Endothelial cell of umbilical vein (primary cell): ENCODE measurements at regions not wholly inside any gene's neighbourhood (a gene's known extent, or its start where the extent isn't known, plus 50 kb on each side); places are given as distances from the start of the nearest gene placed in this dataset.

Source experiments
- BruUV-seq: library from RNA; stranded (reverse); fragments of 400-500 nt; replicated peaks from 2 replicates; lab custom pipeline; 2021; lab: Mats Ljungman, UMichigan
- CTCF ChIA-PET: fragments of 300-600, 350-600 bp; sonication (Branson Sonifier 250); formaldehyde crosslinking; loops from one replicate; lab custom pipeline; 2021; ENCODE audit warnings: antibody characterized with exemption, inconsistent platforms; lab: Charles Lee
- POLR2A ChIA-PET: fragments of 300-600, 350-600 bp; sonication (Branson Sonifier 250); formaldehyde crosslinking; loops from one replicate; lab custom pipeline; 2021; ENCODE audit warnings: antibody characterized with exemption, inconsistent platforms; lab: Charles Lee
- DNase-seq: peaks from one replicate; pipeline ENCODE4 v3.0.0-alpha.2; 2011; ENCODE audit warnings: low read depth, low spot score
- FAIRE-seq: peaks from 2 replicates; lab custom pipeline; 2011; peaks lifted over from hg19 to GRCh38; lab: Jason Lieb, UNC
- H2AFZ ChIP-seq: 2 replicates; pipeline ENCODE4 v1.6.0; 2012; ENCODE audit warnings: low read depth, low read length, control low read depth, inconsistent platforms
- H3K27ac ChIP-seq: 2 replicates; pipeline ENCODE4 v1.5.1; 2011; ENCODE audit warnings: low read depth, mild to moderate bottlenecking, control low read depth, low read length, moderate library complexity; ENCODE audit not compliant: insufficient read depth
- H3K27me3 ChIP-seq, 2 experiments: 2 replicates each; pipeline versions ENCODE4 v1.6.0 to v1.6.1; 2011; ENCODE audit warnings: low read length in 2 of 2, mixed read lengths in 1 of 2; ENCODE audit not compliant: control insufficient read depth in 2 of 2, insufficient read depth in 2 of 2
- H3K36me3 ChIP-seq, 2 experiments: 2 replicates in 1 of 2; 3 replicates in 1 of 2; pipeline ENCODE4 v1.5.1; 2011; ENCODE audit warnings: low read length in 2 of 2, mild to moderate bottlenecking in 1 of 2, moderate library complexity in 1 of 2; ENCODE audit not compliant: control insufficient read depth in 2 of 2, insufficient read depth in 2 of 2; ENCODE audit errors: extremely low read depth in 1 of 2
- H3K4me1 ChIP-seq: 3 replicates; pipeline ENCODE4 v1.5.1; 2011; ENCODE audit warnings: mild to moderate bottlenecking, low read length; ENCODE audit not compliant: control insufficient read depth, insufficient read depth; ENCODE audit errors: extremely low read depth
- H3K4me2 ChIP-seq: 2 replicates; pipeline ENCODE4 v1.6.1; 2011; ENCODE audit warnings: low read length, control low read depth, mixed read lengths; ENCODE audit not compliant: insufficient read depth
- H3K4me3 ChIP-seq, 3 experiments: fragments of 200-600 bp in 1 of 3; sonication (generic), shearing (Covaris generic) in 1 of 3; replicated peaks in 1 of 3; 2 replicates each; pipeline ENCODE4 v1.5.1; 2011 to 2016; ENCODE audit warnings: control low read depth in 3 of 3, low read length in 3 of 3, mild to moderate bottlenecking in 2 of 3, inconsistent platforms in 1 of 3, low read depth in 1 of 3, moderate library complexity in 1 of 3; ENCODE audit not compliant: insufficient read depth in 1 of 3
- H3K79me2 ChIP-seq: 2 replicates; pipeline ENCODE4 v1.6.0; 2012; ENCODE audit warnings: low read length, inconsistent platforms; ENCODE audit not compliant: control insufficient read depth, insufficient read depth
- H3K9ac ChIP-seq: replicated peaks from 2 replicates; pipeline ENCODE3; 2011; ENCODE audit warnings: low read length, control low read depth; ENCODE audit not compliant: insufficient read depth; ENCODE audit errors: extremely low read depth
- H3K9me1 ChIP-seq: replicated peaks from 3 replicates; pipeline ENCODE4 v1.6.0; 2011; ENCODE audit warnings: mild to moderate bottlenecking, low read length; ENCODE audit not compliant: control insufficient read depth, insufficient read depth; ENCODE audit errors: extremely low read depth
- H3K9me3 ChIP-seq: replicated peaks from 2 replicates; pipeline ENCODE4 v1.5.1; 2012; ENCODE audit warnings: low read length, inconsistent platforms; ENCODE audit not compliant: control insufficient read depth, insufficient read depth
- H4K20me1 ChIP-seq: replicated peaks from 2 replicates; pipeline ENCODE3; 2011; ENCODE audit warnings: mild to moderate bottlenecking, low read length; ENCODE audit not compliant: control insufficient read depth, insufficient read depth; ENCODE audit errors: extremely low read depth
- CTCF ChIP-seq, 2 donors: IDR thresholded peaks; 1 replicate in 1 of 2; 2 replicates in 1 of 2; pipeline ENCODE4 v1.5.1; 2011; ENCODE audit warnings: low read length in 2 of 2, mild to moderate bottlenecking in 2 of 2, moderate library complexity in 2 of 2, control low read depth in 1 of 2, inconsistent platforms in 1 of 2, low read depth in 1 of 2; ENCODE audit not compliant: insufficient read depth in 1 of 2; ENCODE audit errors: extremely low read depth in 1 of 2
- EZH2 ChIP-seq: IDR thresholded peaks from 2 replicates; pipeline ENCODE4 v1.6.1; 2012; ENCODE audit warnings: borderline replicate concordance, low read depth, mild to moderate bottlenecking, moderate library complexity, low read length, inconsistent platforms; ENCODE audit not compliant: severe bottlenecking
- FOS ChIP-seq: IDR thresholded peaks from 2 replicates; pipeline ENCODE4 v1.6.1; 2011; ENCODE audit warnings: mild to moderate bottlenecking, low read length, moderate library complexity, borderline replicate concordance; ENCODE audit not compliant: insufficient read depth
- GATA2 ChIP-seq: IDR thresholded peaks from 2 replicates; pipeline ENCODE4 v1.7.0; 2011; ENCODE audit warnings: low read depth, mild to moderate bottlenecking, moderate library complexity, mixed read lengths, low read length; ENCODE audit not compliant: insufficient read length, insufficient read depth
- JUN ChIP-seq: IDR thresholded peaks from 2 replicates; pipeline ENCODE4 v1.6.1; 2011; ENCODE audit warnings: borderline replicate concordance, low read depth; ENCODE audit not compliant: insufficient read length, insufficient read depth
- MAX ChIP-seq: IDR thresholded peaks from 2 replicates; pipeline ENCODE4 v1.6.1; 2011; ENCODE audit not compliant: insufficient read depth, insufficient read length
- MYC ChIP-seq: IDR thresholded peaks from one replicate; pipeline ENCODE4 v1.6.1; 2011; ENCODE audit warnings: mild to moderate bottlenecking, low read depth, low read length
- POLR2A ChIP-seq: IDR thresholded peaks from 2 replicates; pipeline ENCODE4 v1.6.1; 2012; ENCODE audit warnings: low read depth, mild to moderate bottlenecking, control low read depth, low read length
- POLR2AphosphoS5 ChIP-seq: IDR thresholded peaks from 2 replicates; pipeline ENCODE4 v1.6.1; 2012; ENCODE audit warnings: low read depth, mild to moderate bottlenecking, control low read depth, low read length, moderate library complexity; ENCODE audit not compliant: insufficient read depth
- dilution Hi-C: fragments of 300-500 bp; cut with MboI; formaldehyde crosslinking; loops from one replicate; pipeline ENCODE4 v1.15.0; 2019; ENCODE audit warnings: low sequenced_read_pairs; ENCODE audit not compliant: extremely low pct_ligation_motif_present
- intact Hi-C: fragments of 100-400 bp; cut with micrococcal nuclease; formaldehyde crosslinking; loops from one replicate; pipeline ENCODE4 v1.10.0; 2022

GRCh38 chr2:234679741-234680687 lies 183.1 kb upstream of the ARL4C start:
- CTCF ChIA-PET, result interaction anchor here (0.6 to 1.6 kb wide), 10 partner anchors 9 to 427 kb away, joined by 3 to 10 read pairs (median 3); no protein-coding TSS in a partner anchor
- Histone ChIP-seq H3K27me3 (no peaks in the 10 kb centered on the region), H3K79me2 (no peaks in the 10 kb centered on the region), H4K20me1 (no peaks in the 10 kb centered on the region), H3K27ac (peak overlapping the region; percentile 69), H3K9me3 (no peaks in the 10 kb centered on the region), H3K4me3 (no peak overlapping the region), H3K36me3 (no peaks in the 10 kb centered on the region), H3K9me1 (no peaks in the 10 kb centered on the region), H3K4me2 (peak overlapping the region; percentile 53), H2AFZ (no peak overlapping the region), H3K9ac (peak overlapping the region; percentile 50), H3K4me1 (peaks cover 20% of the 10 kb centered on the region)
- dilution Hi-C loops, result no loop called here
- FAIRE-seq (peak; percentile 95), DNase-seq (peak; percentile 93)
- no TSS peak for BruUV-seq
- intact Hi-C loops, result loop anchor here (1.0 to 10.0 kb wide), 5 partner anchors 11 to 301 kb away; no protein-coding TSS in a partner anchor
- TF ChIP-seq EZH2 (no peak), POLR2A (no peak), GATA2 (peak; percentile 68), JUN (peak; percentile 94), FOS (peak; percentile 98), POLR2AphosphoS5 (peak; percentile 50), CTCF (IDR thresholded peaks at IDR 0.05; ENCODE audit: extremely low read depth in 1 of 2, insufficient read depth in 1 of 2, low read depth in 1 of 2, low read length in 2 of 2) (no peak), MYC (no peak), MAX (peak; percentile 25)
- POLR2A ChIA-PET, result interaction anchor here (0.8 to 2.0 kb wide), 2 partner anchors 12 to 180 kb away, joined by 3 to 9 read pairs; no protein-coding TSS in a partner anchor
